T1000 (cell line): ENCODE measurements at regions not wholly inside any gene's neighbourhood (a gene's known extent, or its start where the extent isn't known, plus 50 kb on each side); places are given as distances from the start of the nearest gene placed in this dataset.
A peak's percentile ranks its signal among the peaks of the same experiment; 100 is the strongest.
"Not testable (repeated sequence)": the region's sequence is repeated elsewhere in the genome, so short reads cannot be mapped to it uniquely, and the experiment has no call there.

ENCODE experiments used
- DNase-seq: peaks from one replicate; lab custom pipeline; 2025; ENCODE audit warnings: mixed read lengths; lab: John Stamatoyannopoulos, UW

DNA sequence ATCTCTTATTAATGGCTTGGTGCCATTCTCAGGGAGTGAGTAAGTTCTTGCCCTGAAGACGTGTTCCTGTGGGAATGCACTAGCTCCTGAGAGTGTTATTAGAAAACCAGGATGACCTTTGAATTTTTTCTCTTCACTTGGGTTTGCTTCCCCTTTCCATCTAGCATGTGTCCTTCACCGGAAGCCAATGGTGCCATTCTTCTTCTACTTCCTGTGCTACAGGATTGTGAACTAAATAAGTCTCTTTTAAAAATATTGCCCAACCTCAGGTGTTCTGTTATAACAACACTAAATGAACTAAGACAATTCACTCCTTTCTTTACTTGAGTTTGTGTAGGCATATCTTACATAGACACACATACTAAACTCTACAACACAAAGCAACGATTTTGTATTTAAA lies 447.0 kb downstream of the SOX11 start:
- no peak for DNase-seq

DNA sequence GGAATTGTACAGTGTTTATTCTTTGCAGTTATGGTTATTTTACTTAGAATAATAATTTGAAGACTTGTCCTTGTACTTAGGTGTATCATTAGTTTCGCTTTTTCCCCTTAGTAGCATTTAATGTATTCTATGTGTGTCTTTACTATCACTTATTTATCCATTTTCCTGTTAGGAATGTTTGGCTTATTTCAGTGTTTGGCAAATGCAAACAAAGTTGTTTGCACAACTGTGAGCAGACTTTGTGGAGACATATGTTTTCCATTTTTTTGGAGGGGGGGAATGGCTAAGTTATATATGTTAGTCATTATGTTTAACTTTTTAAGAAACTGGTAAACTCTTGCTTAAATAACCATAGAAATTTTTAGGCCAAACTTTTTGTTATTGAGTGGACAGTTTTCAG lies 447.7 kb downstream of the SOX11 start:
- DNase-seq, result no peak

DNA sequence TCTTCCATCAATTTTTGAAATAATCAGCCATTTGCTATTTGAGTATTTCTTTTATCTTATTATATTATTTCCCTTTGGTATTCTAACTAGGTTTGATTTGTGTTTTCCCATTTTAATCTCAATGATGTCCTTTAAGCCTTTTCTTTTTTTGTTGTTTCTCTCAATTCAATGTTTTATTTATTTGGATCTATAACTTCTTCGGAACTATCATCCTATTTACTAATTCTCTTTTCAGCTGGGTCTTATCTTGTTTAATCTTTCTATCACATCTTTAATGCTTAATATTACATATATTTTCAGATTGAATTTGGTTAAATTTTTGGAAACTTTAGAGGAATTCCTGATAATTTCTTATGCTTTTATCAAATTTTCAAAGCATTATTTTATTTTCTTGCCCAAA lies 448.3 kb downstream of the SOX11 start:
- DNase-seq, result no peak

DNA sequence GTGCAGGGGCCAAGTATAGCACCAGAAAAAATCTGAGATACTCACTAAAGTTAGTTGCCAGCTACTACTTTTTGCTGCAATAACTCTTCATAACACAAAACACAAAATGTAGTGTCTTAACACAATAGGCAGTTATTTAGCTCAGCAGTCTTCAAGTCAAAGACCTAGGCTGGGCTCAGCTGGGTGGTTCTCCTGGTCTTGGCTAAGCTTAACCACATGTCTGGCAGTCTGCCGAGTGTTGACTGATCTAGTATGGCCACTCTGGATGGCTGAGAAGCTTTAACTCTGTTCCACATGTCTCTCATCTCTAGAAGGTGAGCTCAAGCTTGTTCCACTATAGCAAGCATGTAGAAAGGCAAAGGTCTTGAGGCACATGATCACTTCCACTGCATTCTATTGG lies 451.6 kb downstream of the SOX11 start:
- DNase-seq, result no peak

DNA sequence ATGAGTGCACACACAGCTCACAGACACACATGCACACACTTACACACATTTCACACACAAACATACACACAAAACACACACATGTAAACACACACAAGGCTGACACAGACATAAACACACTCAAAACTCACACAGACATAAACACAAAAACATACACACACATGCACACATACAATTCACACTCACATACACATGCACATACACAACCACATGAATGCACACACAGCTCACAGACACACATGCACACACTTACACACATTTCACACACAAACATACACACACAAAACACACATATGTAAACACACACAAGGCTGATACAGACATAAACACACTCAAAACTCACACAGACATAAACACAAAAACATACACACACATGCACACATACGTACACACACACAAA lies 455.0 kb downstream of the SOX11 start:
- not testable (repeated sequence) for DNase-seq

DNA sequence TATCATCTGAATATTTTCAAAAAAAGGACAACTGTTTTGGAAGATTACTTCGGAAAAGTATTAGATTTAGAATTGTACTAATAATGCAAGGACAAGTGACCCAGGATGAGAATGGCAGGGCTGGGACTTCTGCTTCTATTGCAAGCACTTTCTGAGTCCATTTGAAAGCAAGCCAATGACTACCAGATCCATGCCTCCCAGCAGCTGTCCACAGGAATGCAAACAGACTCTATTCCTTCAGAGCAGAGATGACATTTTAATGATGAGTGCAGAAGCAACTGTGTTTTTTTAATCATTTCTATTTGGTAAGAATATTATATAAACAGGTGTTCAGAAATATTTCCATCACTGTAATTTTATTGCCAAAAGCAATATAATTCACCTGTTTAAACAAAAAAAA lies 456.7 kb downstream of the SOX11 start:
- no peak for DNase-seq

DNA sequence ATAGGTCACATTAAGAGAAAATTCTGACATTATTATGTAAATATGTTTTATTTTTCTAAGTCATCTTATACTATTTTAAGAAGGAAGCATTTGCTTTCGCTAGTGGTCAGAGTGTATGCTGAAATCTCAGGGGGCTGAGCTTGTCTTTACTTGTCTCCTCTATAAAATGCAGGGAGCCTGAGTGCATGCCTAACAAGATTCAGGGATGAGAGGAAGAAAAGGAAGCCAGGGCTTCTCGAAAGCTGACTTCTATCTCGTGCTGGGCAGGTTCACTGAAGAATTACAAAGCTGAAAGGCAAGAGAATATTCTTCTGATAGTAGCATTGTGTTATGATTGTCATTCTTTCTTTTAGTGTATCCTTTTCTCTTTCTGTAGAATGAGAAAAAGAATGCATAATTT lies 467.4 kb downstream of the SOX11 start:
- no peak for DNase-seq

DNA sequence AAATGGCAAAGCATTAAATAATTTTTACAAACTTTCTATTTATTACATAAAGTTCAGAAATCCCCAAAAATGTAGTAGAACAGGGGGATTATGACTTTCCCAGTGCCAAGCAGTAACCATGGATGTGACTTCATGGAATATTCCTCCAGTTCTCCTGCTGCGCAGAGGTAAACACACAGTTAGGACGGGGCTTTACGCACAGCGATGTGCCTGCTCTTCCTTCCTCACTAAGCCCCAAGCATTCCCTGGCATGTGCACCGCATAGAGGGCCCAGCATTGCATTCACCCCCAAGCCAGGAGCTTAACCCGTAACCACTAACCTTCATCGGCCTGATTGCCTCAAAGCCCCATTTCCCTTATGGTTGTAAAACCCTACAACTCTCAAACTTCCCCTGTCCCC lies 471.7 kb downstream of the SOX11 start:
- DNase-seq, result no peak

DNA sequence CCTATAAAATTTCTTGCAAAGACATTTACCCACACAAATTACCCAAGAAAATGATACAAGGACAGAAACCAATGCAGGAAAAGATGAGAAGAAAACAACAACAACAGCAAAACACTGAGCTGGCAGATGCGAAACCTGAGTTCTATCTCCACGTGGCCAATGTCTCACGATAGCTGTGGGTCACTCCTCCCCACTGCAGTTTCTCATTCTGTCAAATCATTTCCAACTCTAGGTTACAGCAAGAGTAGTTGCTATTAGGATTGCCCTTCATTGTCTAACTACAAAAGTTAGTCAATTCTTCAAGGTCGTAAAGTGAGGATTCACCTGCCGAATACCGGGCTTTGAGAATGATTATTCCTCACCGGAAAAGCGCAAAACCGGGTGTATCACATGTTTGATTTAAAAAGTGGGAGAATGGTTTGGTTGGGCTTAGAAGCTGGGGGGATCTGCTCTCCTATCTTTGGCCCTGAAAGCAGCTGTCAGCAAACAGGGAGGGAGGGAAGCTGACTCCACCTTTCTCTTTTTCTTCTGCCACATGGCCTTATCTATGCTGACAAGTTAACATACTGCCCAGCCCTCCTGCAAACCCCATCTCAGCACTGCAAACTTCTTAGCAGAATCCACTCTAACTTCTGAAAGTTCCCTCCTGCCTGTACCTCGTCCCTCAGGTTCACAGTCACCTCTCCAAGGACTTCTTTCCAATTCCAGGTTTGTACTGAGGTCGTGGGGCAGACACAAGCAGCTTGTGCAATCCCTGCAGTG lies 473.0 kb downstream of the SOX11 start:
- DNase-seq, result no peak

DNA sequence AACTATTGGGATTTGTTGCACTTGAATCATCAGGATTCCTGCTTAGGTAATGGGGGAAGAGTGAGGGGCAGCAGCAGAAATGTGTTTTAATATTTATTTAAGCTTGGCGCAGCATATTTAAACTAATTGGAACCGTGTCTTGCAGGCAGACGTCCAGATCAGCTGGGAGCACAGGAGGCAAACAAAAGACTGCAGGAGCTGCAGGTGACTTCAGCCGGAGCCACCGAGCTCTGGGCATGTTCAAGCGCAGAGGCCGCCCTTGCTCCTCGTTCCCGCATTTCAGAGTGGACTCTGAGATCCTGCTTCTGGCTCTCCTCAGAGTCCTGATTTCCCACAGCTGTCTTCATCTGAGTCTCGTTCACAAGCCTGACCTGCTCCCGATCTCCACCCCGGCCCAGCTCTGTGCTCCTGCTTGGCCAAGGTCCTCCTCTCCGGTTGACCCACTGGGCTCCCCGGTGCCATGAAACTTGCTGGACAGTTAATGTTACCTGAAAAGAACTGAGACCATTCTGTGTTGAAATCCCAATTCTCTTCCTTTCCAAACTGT lies 475.5 kb downstream of the SOX11 start:
- DNase-seq, result no peak

DNA sequence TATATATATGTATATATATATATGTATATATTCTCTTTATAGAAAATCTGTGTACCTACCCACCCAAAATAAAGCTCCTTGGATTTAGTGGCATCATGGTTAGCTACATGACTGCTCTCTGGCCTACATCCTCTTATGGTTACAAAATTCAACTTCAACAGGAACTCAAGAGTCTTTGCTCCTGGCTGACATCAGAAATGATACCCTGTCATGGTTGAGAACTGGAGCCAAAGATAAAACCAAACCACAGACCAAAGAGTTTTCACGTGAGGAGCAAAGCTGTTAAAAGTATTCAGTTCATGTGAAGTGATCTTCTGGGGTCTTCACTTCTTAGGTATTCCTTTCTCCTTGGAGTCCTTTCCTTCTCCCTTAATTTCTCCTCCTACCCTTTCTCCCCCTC lies 476.3 kb downstream of the SOX11 start:
- no peak for DNase-seq

DNA sequence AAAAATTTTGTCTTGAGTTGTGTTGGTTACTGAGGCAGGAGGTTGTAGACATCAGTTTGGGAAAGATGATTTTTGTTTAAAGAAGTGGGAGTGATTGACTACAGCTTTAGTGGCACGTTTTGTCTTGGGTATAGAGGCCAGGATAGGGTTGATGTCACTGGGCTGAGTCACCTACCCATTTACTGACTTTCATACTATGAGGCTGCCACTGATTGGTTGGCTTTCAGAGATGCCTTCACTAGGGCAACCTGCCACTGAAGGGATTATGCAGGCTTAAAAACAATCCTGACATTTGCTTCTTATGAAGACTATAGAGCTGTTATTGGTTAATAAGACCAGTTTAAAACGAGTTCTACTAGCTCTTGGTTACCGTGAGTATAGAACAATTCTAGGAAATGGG lies 479.1 kb downstream of the SOX11 start:
- no peak for DNase-seq

DNA sequence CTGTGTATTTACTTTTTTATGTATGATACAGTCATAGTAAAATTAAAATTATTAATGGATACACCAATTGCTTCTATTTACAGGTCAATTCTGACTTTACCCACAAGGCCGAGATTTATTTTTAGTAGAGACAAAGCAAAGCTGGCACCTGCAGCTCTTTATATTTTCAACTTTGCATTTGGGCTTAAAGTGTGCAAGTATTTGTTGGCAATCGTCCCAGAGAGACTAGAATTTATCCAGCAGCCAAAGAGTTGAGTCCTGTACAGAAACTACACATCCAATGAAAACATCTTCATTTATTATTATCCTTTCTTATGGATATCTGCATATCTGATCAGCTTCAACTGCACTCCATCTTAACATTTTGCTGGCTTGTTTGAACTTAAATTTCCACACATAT lies 485.6 kb downstream of the SOX11 start:
- DNase-seq, result no peak

DNA sequence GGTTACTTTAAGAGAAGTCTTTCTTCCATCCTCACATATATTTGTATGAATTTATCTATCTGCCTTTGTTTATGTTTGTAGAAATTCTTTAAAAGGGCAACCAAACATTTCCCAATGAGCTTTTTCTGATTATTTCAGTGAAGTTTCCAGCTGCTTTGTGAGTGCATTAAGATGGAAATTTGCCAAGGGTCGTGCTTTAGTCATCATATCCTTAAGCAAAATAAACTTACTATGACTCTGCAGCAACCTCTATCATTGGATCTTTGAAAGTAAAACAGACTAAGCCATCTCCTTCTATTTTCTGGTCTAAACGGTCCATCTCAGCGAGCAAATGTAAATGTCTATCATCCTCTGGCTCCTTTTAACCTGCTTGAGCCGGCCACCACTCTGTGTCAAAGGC lies 489.3 kb downstream of the SOX11 start:
- DNase-seq, result no peak

DNA sequence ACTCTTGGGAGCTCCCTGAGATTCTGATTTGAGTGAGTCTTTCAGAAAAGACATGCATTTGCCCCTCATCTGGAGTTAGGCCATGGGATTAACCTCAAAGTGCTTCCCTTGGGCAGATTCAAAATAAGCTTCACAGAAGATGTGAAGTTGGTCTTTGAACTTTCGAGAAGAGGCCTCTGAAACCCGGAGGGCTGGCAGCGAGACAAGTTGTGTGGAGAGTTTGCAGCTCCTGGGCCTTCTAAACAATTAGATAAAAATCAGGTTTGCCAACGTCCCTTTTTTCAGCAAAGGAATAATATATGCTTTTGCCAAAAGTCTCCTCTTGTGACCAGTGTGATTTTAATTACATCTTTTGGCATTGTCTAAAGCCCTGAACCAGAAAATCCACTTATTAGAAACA lies 489.7 kb downstream of the SOX11 start:
- DNase-seq, result peak; percentile 6

DNA sequence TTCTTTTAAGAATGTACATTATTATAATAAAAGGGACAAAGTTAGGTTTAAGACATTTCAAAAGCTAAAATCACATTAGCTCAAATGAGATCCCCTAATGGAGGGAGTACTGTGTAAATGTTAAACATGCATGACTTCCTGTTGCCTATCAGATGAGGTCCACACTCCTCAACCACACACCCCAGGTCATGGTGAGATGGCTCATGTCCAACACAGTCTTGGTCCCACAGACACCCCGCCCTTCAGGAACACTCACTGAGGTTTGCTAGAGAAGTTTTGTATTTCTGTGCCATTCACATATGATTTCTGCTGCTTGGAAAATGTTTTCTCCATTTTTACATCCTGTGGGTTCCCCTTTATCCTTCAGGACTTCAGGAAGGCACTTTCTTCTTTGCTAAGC lies 491.0 kb downstream of the SOX11 start:
- DNase-seq, result no peak

DNA sequence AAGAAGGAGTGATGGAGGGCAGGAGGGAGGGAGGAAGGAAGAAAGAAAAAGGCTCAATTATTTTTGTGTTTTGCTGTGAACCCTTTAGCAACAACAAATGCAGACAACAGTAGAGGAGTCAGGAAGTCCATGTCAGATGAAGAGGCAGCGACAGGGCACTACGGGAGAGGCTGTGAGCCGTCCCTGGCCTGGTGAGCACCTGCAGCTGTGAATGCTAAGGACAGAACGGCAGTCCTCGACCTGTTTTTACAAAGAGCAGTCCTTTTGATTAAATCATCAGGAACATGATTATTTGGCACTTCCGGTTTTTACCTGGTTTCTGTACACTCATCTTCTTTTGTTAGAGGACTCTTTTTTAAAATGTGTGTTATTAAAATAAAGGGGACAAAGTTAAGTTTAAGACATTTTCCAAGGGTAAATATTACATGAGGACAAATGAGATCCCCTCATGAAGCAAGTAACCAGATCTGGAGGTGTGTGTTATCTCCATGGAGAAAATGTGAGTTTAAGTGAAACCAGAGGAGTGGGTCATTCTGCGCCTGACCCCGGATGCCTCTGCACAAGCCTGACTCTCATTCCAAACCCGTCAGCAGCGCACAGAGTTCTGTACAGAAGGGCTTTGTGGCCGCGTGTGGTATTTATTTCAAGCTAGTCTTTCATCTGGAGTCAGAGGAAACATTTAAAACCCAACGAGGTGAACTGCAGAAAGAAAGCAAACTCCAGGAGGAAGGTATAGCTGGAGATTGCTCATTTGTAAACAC lies 492.5 kb downstream of the SOX11 start:
- no peak for DNase-seq

DNA sequence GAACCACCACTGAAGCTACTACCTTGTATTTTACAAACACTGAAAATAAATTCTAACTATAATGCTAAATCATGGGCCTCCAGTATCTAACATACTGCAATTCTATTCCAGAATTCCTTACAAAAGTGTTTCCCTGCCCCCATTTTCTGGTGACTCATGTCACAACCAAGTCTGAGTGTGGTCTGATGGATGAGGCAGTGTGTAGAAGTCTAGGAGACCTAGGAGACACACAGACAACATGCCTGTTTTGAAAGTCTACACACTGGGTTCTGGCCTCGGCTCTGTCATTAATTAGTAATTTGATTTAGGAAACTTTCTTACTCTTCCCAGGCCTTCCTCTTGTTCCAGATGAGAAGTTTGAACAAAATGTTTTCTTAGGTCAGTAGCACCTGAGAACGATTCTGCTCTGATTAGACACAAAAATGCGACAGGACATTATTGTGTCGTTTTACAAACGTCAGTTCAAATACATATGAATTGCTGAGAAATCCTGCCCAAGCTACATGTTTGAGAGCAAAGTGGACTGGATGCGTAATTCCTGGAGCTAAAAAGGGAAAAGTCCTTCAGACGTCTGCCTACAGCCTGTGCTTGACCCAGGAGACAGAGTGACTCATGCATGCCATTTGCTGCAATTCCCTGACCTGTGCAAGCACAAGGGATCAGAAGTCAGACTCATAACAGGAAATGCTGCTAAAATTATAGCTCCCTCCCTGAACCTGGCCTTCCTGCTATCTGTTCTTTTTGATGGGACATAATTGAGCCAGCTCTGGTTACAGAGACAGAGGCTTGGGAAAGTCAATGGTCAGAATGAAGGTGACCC lies 494.4 kb downstream of the SOX11 start:
- DNase-seq, result no peak

DNA sequence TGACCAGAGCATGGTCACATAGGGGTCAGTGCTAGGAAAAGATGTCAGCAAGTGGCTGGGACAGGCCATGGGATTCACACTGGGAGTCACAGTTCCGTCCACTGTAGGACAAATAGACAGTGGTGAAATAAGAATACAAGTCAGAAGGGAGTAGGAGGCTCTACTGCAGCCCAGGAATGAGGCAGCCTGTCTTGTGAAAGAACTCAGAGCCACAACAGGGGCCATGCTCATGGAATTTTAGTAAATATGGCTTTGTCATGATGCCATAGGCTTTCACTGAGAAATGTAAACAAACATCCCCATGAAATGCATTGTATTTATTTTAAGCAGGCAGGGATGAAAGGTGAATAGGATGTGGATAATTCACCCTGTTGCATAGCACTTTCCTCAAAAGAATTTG lies 504.3 kb downstream of the SOX11 start:
- DNase-seq, result no peak

DNA sequence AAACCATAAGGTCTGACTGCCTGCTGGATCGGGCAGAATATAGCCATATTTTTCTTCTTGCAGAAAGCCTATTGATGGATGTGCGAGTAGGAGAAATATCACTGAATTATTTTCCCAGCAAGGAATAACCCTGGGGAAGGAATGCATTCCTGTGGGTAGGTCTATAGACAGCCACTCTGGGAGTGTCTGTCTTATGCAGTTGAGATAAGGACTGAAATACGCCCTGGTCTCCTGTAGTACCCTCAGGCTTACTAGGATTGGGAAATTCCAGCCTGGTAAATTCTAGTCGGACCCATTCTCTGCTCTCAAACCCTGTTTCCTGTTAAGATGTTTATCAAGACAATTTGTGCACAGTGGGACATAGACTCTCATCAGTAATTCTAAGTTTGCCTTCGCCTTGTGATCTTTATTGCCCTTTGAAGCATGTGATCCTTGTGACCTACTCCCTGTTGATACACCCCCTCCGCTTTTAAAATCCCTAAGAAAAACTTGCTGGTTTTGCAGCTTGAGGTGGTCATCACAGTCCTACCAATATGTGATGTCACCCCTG lies 506.3 kb downstream of the SOX11 start:
- not testable (repeated sequence) for DNase-seq

DNA sequence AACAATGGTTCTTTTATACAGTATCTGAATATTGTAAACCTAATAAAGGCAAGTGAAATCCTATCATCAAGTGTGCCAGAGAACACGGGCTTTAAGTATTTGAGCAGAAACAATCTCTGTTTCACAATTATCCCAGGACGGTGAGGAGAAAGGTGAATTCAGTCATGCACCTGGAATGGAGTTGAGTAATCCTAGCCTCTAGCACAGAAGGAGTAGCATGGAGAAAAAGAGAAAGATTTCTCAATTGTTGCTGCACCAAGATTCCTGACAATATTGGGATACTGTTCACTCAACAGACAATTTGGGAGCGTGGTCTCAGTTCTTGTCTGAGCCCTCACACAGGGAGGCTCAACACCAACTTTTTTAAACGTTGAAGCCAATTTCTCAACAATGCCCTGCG lies 510.6 kb downstream of the SOX11 start:
- no peak for DNase-seq

DNA sequence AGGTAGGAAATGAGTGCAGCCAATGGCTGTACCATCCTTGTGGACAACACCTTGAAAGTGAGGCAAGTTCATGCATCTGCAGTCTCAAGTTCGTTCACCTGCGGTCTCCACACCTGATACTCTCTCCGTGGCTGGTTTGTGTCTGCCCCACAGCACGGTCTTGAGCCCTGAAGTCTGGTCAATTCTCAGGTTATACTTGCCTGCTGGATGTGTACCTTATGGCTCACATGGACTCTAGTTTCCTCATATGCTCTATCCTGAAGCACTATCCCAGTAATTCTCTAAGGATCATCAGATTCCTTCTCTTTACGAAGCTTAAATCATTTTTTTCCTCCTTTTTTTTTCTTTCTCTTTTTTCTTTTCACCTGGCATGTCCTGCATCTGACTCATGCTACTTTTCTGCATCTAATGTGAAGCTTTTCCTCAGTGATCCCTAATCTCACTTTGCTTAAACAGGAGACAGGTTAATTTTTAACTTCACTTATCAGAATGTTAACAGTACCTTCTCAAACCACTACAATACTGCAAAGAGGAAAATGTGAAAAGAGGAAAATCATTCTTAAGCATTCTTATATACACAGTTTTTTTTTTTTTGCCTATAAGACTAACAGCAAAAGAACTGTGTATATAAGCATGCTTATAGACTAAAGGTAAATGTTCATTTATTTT lies 511.2 kb downstream of the SOX11 start:
- DNase-seq, result no peak
